ENCODE measurements at regions not wholly inside any gene's neighbourhood (a gene's known extent, or its start where the extent isn't known, plus 50 kb on each side); places are given as distances from the start of the nearest gene placed in this dataset.

DNA sequence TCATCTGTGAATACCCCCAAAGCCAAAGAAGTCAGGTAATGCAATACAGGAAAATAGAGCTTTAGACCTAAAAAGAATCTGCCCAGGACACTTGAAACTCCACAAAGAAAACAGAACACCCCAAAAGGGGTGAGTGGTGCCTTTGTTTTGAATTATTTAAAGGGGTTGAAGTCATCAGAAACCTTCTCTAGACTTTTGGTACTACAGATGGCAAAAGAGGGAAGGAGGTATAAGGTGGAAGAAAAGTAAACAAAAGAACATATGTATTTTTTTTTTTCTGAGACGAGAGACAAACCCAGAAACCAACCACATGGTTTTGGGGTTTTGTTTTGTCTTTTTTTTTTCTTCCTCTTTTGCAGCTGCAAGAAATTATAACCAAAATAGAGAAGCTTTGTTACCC is 1477.8 kb downstream of the C4orf33 start:
- TF ChIP-seq, protein P1, sequence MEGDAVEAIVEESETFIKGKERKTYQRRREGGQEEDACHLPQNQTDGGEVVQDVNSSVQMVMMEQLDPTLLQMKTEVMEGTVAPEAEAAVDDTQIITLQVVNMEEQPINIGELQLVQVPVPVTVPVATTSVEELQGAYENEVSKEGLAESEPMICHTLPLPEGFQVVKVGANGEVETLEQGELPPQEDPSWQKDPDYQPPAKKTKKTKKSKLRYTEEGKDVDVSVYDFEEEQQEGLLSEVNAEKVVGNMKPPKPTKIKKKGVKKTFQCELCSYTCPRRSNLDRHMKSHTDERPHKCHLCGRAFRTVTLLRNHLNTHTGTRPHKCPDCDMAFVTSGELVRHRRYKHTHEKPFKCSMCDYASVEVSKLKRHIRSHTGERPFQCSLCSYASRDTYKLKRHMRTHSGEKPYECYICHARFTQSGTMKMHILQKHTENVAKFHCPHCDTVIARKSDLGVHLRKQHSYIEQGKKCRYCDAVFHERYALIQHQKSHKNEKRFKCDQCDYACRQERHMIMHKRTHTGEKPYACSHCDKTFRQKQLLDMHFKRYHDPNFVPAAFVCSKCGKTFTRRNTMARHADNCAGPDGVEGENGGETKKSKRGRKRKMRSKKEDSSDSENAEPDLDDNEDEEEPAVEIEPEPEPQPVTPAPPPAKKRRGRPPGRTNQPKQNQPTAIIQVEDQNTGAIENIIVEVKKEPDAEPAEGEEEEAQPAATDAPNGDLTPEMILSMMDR (IDR thresholded peaks at IDR 0.05) = no peak
- no peak for ATAC-seq (ENCODE audit: low FRiP score)
- no peak for DNase-seq (ENCODE audit: low spot score)

DNA sequence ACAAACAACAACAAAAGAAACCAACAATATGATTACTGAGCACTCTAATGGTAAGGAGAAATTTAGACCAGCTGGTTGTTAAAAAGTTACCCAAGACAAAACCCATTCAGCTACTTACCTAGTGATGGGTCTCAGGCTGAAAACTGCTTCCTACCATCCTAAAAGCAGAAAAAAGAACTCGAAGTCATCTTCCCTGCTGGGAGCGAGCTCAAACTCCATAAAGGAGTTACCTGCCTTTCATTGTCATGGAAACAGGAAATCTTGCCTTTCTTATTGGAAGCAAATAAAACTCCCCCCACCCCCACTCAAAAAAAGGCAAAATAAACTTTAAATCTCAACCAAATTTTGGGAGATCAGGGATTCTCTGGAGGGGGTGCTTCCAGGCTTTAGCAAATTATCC is 1478.3 kb downstream of the C4orf33 start:
- TF ChIP-seq, protein P1 (IDR thresholded peaks at IDR 0.05) = no peak
- ATAC-seq (ENCODE audit: low FRiP score) (no peak), DNase-seq (ENCODE audit: low spot score) (no peak)

DNA sequence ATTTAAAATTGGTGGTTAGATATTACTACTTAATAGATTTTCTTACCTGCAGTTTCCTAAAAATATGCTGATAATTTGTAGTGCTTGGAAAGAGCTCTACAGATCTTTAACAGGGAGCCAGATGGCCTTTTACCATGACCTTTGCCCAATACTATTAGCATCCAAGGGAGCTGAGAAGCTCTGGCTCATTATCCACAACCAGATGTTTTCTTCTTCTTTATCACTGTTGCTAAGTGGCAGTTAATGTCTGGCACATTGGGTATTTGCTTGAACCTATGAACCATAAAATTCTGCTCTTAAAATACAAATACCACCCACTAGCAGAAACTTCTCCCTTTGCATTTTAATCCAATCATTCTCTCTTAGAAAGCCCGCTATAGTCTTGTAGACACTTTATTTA is 1480.3 kb downstream of the C4orf33 start:
- ATAC-seq (ENCODE audit: low FRiP score) = no peak
- no peak for DNase-seq (ENCODE audit: low spot score)
- TF ChIP-seq, protein P1 (IDR thresholded peaks at IDR 0.05) = no peak

DNA sequence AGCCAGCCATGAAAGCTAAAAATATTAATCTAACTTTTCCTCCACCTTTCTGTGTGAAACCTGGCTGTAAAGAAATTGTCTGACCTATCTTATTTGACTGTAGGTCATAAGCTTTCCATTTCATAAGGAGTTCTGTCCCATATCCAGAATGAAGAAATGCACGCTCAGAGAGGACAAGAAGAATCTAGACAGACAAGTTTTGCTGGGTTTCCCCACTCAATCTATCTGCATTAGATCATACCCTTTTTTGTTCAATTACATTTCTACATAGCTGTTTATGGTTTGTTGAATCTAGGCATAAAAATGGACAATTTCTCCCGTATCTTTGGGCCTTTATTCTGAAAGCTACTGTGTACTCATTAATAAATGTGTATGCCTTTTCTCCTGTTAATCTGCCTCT is 1495.1 kb downstream of the C4orf33 start:
- ATAC-seq (ENCODE audit: low FRiP score) (no peak), DNase-seq (ENCODE audit: low spot score) (no peak)
- TF ChIP-seq, protein P1 (IDR thresholded peaks at IDR 0.05) = no peak

DNA sequence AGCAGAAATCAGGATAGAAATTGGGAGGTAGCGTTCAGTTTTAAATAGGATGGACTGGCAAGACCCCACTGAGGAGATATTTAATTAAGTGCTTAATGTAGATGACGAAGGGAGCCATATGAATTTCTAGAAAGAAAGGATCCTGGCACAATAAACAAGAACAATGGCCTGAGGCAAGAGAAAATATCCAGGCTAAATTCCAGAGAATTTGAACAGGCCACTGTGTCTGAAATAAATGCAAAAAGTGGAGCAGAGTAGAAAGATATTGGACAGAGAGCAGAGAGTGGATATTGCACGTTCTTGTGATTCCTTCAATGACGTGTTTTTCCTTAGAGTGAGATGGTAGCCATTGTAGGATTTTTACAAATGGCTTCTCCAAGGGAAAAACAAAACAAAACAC is 1504.8 kb downstream of the C4orf33 start:
- no peak for ATAC-seq (ENCODE audit: low FRiP score)
- TF ChIP-seq, protein P1 (IDR thresholded peaks at IDR 0.05) = no peak
- DNase-seq (ENCODE audit: low spot score) = no peak

DNA sequence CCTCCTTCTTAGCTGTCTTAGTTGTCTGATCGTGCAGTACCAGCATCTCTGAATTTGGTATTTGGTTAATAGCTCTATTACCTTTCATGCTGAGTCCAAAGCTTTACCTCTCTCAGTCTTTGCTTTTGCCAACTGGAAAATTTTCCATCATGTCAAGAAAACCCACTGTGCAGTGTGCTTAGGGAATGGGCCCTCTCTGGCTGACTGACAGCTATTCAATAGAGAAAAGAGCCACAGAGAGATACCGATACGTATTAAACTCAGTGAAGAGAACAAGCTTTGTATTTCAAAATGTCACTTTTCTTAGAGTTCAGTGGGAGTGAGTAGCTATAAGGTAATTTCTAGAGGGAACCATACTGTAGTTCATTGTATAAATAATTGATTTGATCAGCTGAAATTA is 1507.1 kb downstream of the C4orf33 start:
- TF ChIP-seq, protein P1 (IDR thresholded peaks at IDR 0.05) = no peak
- ATAC-seq (ENCODE audit: low FRiP score) (no peak), DNase-seq (ENCODE audit: low spot score) (no peak)

DNA sequence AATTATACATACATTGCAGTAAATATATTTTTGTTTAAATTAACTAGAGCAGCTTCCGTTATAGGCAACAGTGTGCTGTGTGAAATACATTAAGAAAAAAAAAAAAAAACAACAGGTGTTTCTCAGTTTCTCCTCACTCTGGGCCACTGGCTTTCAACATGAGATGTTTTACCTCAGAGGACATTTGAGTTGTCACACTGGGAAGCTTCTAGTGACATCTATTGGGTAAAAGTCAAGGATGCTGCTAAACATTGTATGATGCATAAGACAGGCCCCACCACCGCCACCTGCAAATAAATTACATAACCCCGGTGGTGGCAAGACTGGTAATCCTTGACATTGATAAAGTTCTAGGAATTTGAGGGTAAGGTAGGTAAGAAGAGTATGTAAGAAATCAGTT is 1512.2 kb downstream of the C4orf33 start:
- DNase-seq (ENCODE audit: low spot score) (no peak), ATAC-seq (ENCODE audit: low FRiP score) (no peak)
- TF ChIP-seq, protein P1 (IDR thresholded peaks at IDR 0.05) = no peak

All from omental fat pad (tissue), 3 donors.